Left colon (tissue), 2 donors: ENCODE measurements at regions not wholly inside any gene's neighbourhood (a gene's known extent, or its start where the extent isn't known, plus 50 kb on each side); places are given as distances from the start of the nearest gene placed in this dataset.

Experiments
- ATAC-seq: fragments of 200-7000 bp; cut with Tn5 transposase; one replicate; pipeline ENCODE4 v1.9.1; 2020; ENCODE audit warnings: mild to moderate bottlenecking, moderate library complexity
- DNase-seq, 2 donors: peaks; one replicate each; pipeline ENCODE4 v3.0.0-alpha.2; 2020
- intact Hi-C, 2 donors: fragments of 100-400 bp; cut with DNase I in 1 of 2; cut with micrococcal nuclease in 1 of 2; formaldehyde crosslinking; loops; one replicate each; pipeline versions ENCODE4 v1.11.2 to v1.14.0; 2022; cut with DNase I, micrococcal nuclease
- donor health status: DM: no; HTN: no; CAD: no.
- donor health status: DM: yes; HTN: yes; CAD: no.

DNA sequence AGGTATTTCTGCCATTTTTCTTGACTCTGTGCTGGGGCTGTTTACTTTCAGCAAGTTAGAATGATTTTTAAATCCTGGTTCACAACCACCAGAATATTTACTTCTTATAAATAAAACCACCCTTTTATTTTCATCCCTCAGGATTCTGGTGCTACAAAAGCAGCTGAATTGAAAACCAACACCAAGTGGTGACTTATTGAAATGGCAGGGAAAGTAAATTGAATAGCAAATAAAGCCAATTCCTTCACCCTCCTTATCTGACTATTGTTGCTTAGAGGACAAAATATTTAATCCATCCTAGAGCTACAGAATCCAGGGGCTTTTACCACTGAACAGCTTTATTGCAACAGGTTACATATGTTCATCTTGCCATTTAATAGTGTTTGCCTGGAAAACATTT is 828.6 kb upstream of the GHITM start:
- intact Hi-C loops, result no loop called here
- ATAC-seq, result no peak
- DNase-seq, result no peak

GRCh38 chr10:83312570-83312969 is 826.7 kb upstream of the GHITM start:
- intact Hi-C loops, result no loop called here
- DNase-seq (no peak), ATAC-seq (no peak)

- no peak for DNase-seq
- intact Hi-C loops, result no loop called here
- no peak for ATAC-seq
These were observed 806.6 kb upstream of the GHITM start for GRCh38 chr10:83332690-83333089.

GRCh38 chr10:83333566-83333965 is 805.7 kb upstream of the GHITM start:
- DNase-seq, result no peak
- intact Hi-C loops, result no loop called here
- ATAC-seq, result no peak

- intact Hi-C loops, result no loop called here
- ATAC-seq (no peak), DNase-seq (no peak)
These were observed 795.6 kb upstream of the GHITM start for GRCh38 chr10:83343676-83344075.

GRCh38 chr10:83346266-83346910 is 792.9 kb upstream of the GHITM start:
- no peak for DNase-seq
- no peak for ATAC-seq
- intact Hi-C loops, result no loop called here

DNA sequence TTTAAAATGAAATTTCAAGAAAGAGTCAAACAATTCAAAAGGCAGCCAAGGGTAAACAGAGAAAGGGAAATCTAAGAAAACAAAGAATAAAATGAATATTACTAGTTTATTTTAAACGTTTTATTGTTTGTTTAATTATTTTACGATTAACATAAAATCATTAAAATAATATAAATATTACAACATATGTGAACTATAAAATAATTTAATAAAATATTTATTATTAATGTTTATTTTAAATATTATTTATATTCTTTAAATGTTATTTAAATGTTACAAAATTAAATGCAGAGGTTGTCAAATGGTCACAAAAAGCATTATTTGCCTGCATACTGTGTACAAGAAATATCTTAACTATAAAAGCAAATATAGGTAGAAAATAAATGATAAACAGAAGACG is 786.7 kb upstream of the GHITM start:
- DNase-seq, result no peak
- no peak for ATAC-seq
- intact Hi-C loops, result no loop called here

- intact Hi-C loops, result no loop called here
- ATAC-seq, result no peak
These were observed 784.9 kb upstream of the GHITM start for GRCh38 chr10:83354456-83354855.

DNA sequence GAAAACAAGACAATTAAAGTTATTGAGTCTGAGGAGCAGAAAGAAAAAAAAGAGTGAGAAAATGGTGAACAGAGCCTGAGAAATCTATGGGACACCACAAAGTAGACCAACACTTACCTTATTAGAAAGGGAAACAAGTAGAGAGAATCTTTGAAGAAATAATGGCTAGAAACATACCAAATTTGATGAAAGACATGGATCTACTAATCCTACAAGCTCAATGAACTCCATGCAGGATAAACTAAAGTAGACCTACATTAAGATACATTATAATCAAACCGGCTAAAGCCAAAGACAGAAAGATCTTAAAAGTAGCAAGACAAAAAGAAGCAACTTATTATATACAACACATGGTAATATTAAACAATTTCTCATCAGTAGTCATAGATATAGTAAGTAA is 782.3 kb upstream of the GHITM start:
- no peak for ATAC-seq
- DNase-seq, result no peak
- intact Hi-C loops, result no loop called here

More at GRCh38 chr10:83354456-83354855, 784.9 kb upstream of the GHITM start:
- no peak for DNase-seq

- DNase-seq, result no peak
- no peak for ATAC-seq
- intact Hi-C loops, result no loop called here
These were observed 781.7 kb upstream of the GHITM start for GRCh38 chr10:83357627-83358026.

DNA sequence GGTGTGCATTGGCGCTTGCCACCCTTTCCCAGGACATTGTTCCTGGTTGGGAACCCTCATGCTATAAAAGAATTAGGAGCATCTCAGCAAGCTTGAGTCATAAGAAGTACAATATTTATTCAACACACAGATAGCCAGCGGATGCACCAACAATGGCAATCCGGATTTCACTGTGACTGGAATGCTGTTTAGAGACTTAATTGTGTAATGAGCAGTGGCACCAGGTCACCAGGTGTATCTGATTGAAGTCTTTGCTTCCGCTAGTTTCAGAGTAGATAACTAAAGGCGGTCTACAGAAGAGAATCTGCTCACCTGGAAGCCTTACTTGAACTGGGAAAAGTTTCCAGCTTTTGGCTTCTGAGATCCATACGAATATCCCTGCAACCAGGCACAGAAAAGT is 772.3 kb upstream of the GHITM start:
- ATAC-seq, result no peak
- DNase-seq, result no peak
- intact Hi-C loops, result no loop called here

DNA sequence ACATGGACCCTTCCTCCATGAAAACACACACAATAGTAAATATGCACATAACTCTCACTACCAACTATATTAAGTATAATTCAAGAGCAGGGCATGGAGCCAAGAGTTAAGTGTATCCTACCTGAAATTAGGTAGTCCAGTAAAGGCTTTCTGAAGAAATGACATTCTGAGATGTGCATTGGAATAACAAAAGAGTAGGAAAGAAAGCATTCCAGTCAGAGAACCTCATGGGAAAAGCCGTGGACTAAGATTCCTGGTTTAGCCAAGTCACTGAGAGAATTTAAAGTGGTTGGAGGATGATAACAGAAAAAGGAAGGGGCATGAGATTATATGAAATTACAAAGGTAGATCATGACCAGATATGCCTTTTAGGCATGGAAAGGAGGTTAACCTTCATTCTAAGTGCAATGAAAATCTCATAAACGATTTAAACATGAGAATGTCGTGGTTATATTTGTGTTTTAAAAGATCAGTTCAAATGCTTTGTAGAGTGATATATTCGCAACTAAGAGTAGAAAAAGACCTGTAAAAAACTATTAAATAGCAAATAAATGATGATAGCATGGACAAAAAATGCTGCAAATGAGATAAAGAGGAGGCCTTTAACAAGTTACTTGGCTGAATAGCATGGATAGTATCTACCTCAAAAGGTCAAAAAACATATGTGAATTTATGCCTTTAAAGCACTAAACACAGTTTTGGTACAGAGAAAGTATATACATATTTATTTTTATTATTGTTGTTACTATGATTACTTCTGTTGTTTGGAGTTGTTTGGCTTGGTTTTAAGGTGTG is 767.4 kb upstream of the GHITM start:
- intact Hi-C loops, result no loop called here
- no peak for DNase-seq
- ATAC-seq, result no peak

GRCh38 chr10:83372646-83373045 is 766.7 kb upstream of the GHITM start:
- DNase-seq (no peak), ATAC-seq (no peak)
- intact Hi-C loops, result no loop called here

DNA sequence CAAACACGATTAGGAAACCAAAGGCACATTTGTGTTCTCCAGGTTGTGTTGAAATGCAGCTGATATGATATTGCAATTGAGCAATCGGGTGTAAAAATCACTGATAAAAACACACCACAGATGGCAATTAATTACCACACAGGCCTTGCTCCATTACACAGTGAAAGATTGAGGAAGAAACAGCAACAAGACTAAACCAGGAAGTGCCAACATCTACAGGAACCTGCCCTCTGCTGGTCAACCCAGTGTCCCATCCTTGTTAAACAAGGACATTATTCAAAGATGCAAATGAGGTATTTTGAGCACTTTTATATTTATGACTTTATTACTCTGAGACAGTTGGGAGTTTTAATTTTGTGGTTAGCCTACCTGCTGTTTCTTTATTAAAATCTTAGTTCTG is 765.6 kb upstream of the GHITM start:
- no peak for DNase-seq
- no peak for ATAC-seq
- intact Hi-C loops, result no loop called here

DNA sequence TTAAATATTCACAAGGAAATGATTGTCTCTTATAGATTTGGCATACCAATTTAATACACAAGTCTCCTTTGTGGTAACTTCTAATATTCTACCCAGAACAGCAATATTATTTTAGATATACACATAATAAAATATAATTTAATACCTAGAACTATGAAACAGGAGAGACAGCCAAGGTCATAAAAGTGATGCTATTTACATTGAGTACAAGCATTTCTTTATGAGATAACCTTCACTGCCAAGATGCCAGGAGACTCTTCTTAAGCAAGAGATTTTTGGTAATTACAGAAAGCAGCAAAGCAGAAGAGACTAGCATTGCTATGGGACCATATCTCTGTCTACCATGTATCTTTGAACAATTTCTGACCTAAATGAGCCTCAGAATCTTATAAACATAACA is 764.6 kb upstream of the GHITM start:
- ATAC-seq (no peak), DNase-seq (no peak)
- intact Hi-C loops, result no loop called here

DNA sequence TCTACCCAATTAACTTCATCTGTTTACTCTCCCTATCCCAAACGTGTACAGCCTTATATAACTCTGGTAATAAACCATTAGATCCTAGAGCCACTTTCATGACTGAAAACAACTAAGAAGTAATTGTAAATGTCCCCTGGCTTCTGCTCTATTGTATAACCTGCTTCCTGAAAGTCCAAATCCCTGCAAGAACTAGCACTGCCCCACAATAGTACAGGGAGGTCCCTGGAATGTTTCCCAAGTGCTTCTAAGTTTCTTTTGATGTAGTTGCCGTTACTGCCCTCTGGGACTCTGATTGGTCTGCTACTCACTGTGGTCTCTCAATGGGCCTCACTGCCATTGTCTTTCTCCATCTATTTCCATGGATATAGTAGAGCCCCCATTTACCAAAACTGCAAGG is 764.0 kb upstream of the GHITM start:
- no peak for ATAC-seq
- intact Hi-C loops, result no loop called here
- no peak for DNase-seq

- no peak for DNase-seq
- ATAC-seq, result no peak
- intact Hi-C loops, result no loop called here
These were observed 741.5 kb upstream of the GHITM start for GRCh38 chr10:83397806-83398205.

GRCh38 chr10:83410570-83410969 is 728.7 kb upstream of the GHITM start:
- no peak for ATAC-seq
- DNase-seq, result no peak
- intact Hi-C loops, result no loop called here

DNA sequence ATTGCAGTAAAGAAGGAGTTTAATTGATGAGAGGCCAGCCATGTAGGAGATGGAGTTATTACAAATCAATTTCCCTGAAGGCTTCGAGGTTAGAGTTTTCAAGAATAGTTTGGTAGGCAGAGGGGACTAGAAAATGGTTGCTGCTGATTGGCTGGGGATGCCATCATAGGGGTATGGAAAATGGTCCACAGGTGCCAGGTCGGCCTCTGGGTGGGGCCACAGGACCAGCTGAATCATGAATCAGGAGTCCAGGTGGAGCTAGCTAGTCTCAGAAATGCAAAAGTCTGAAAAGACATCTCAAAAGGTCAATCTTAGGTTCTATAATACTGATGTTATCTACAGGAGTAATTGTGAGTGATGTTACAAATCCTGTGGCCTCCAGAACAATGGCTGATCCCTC is 714.0 kb upstream of the GHITM start:
- ATAC-seq (no peak), DNase-seq (no peak)
- intact Hi-C loops, result no loop called here

- intact Hi-C loops, result no loop called here
- DNase-seq (no peak), ATAC-seq (no peak)
These were observed 712.2 kb upstream of the GHITM start for GRCh38 chr10:83427101-83427500.
